ENCODE measurements at regions not wholly inside any gene's neighbourhood (a gene's known extent, or its start where the extent isn't known, plus 50 kb on each side); places are given as distances from the start of the nearest gene placed in this dataset.

GRCh38 chr1:213397638-213398037 is 346.6 kb downstream of the RPS6KC1 start (continued):
- TF ChIP-seq, protein P1, sequence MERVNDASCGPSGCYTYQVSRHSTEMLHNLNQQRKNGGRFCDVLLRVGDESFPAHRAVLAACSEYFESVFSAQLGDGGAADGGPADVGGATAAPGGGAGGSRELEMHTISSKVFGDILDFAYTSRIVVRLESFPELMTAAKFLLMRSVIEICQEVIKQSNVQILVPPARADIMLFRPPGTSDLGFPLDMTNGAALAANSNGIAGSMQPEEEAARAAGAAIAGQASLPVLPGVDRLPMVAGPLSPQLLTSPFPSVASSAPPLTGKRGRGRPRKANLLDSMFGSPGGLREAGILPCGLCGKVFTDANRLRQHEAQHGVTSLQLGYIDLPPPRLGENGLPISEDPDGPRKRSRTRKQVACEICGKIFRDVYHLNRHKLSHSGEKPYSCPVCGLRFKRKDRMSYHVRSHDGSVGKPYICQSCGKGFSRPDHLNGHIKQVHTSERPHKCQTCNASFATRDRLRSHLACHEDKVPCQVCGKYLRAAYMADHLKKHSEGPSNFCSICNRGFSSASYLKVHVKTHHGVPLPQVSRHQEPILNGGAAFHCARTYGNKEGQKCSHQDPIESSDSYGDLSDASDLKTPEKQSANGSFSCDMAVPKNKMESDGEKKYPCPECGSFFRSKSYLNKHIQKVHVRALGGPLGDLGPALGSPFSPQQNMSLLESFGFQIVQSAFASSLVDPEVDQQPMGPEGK (CRISPR knock-in tag; IDR thresholded peaks at IDR 0.05; ENCODE audit: borderline replicate concordance) = no peak
- TF ChIP-seq SNAI2 (CRISPR knock-in tag; IDR thresholded peaks at IDR 0.05) (no peak), TOX (CRISPR knock-in tag; IDR thresholded peaks at IDR 0.05; ENCODE audit: borderline replicate concordance) (no peak), CSDC2 (CRISPR knock-in tag; IDR thresholded peaks at IDR 0.05) (no peak)

GRCh38 chr1:213399695-213400094 is 348.7 kb downstream of the RPS6KC1 start:
- no peak for ATAC-seq
- TF ChIP-seq POU6F1 (CRISPR knock-in tag; IDR thresholded peaks at IDR 0.05; ENCODE audit: borderline replicate concordance, low read depth) (no peak), ZFP30 (CRISPR knock-in tag; IDR thresholded peaks at IDR 0.05) (no peak), ZNF8 (CRISPR knock-in tag; IDR thresholded peaks at IDR 0.05) (no peak)

DNA sequence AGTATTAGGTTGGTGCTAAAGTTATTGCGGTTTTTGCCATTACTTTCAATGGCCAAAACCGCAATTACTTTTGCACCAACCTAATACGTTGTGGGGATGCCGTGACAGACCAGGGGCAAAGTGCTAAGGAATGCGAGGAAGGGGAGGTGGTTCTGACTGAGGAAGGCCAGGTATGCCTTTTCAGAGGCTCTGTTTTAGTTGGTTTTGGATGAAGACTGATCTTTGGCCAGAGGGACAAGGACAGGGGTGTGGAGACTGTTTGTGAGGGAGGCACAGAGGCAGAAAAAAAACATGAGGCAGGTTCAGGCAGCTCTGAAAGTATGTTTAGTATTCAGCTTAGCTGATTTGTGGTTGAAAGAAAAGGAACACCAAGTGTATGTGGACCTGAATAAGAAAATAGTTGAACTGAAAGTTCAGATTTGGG is 358.2 kb downstream of the RPS6KC1 start:
- TF ChIP-seq ZC3H10 (CRISPR knock-in tag; IDR thresholded peaks at IDR 0.05) = no peak
- no peak for ATAC-seq

DNA sequence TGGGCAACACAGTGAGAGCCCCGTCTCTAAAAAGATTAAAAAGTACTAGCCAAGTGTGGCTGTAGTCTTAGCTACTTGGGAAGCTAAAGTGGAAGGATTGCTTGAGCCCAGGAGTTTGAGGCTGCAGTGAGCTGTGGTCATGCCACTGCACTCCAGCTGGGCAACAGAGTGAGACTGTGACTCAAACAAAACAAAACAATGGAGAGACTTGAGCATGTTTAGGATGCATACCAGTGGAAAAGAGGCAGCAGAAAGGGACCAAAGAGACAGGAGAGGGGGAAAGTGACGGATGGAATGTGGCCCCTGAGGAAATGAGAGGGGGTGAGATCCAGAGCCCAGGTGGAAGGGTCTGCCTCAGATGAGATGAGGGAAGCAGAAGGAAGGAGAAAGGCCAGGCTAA is 358.9 kb downstream of the RPS6KC1 start:
- ATAC-seq = no peak
- TF ChIP-seq BACH2 (CRISPR knock-in tag; IDR thresholded peaks at IDR 0.05; ENCODE audit: borderline replicate concordance) (no peak), CSRNP3 (CRISPR knock-in tag; IDR thresholded peaks at IDR 0.05) (no peak), ZNF8 (CRISPR knock-in tag; IDR thresholded peaks at IDR 0.05) (no peak), CSDC2 (CRISPR knock-in tag; IDR thresholded peaks at IDR 0.05) (no peak), ISL1 (CRISPR knock-in tag; IDR thresholded peaks at IDR 0.05) (no peak)

- ATAC-seq = no peak
Observed at GRCh38 chr1:213414346-213414745, 363.3 kb downstream of the RPS6KC1 start.

GRCh38 chr1:213414911-213415310 is 363.9 kb downstream of the RPS6KC1 start:
- ATAC-seq = no peak
- no peak for TF ChIP-seq ARNTL (CRISPR knock-in tag; IDR thresholded peaks at IDR 0.05; ENCODE audit: borderline replicate concordance, low read depth)
- TF ChIP-seq SNAI2 (CRISPR knock-in tag; IDR thresholded peaks at IDR 0.05) = no peak
- TF ChIP-seq ISL1 (CRISPR knock-in tag; IDR thresholded peaks at IDR 0.05) = no peak
- TF ChIP-seq RARB (CRISPR knock-in tag; IDR thresholded peaks at IDR 0.05) = no peak
- no peak for TF ChIP-seq ZFP3 (CRISPR knock-in tag; IDR thresholded peaks at IDR 0.05)
- no peak for TF ChIP-seq PPARA (CRISPR knock-in tag; IDR thresholded peaks at IDR 0.05; ENCODE audit: borderline replicate concordance)
- no peak for TF ChIP-seq TCF4 (CRISPR knock-in tag; IDR thresholded peaks at IDR 0.05; ENCODE audit: borderline replicate concordance)
- no peak for TF ChIP-seq ZC3H10 (CRISPR knock-in tag; IDR thresholded peaks at IDR 0.05)
- TF ChIP-seq, protein P1 (CRISPR knock-in tag; IDR thresholded peaks at IDR 0.05; ENCODE audit: borderline replicate concordance) = no peak

More at GRCh38 chr1:213414346-213414745, 363.3 kb downstream of the RPS6KC1 start:
- TF ChIP-seq TSHZ2 (CRISPR knock-in tag; IDR thresholded peaks at IDR 0.05) = no peak
- no peak for TF ChIP-seq ZFP30 (CRISPR knock-in tag; IDR thresholded peaks at IDR 0.05)
- no peak for TF ChIP-seq ZNF565 (CRISPR knock-in tag; conservative IDR thresholded peaks at IDR 0.05; ENCODE audit: low read depth)
- TF ChIP-seq SNAI2 (CRISPR knock-in tag; IDR thresholded peaks at IDR 0.05) = no peak
- TF ChIP-seq RARB (CRISPR knock-in tag; IDR thresholded peaks at IDR 0.05) = no peak
- TF ChIP-seq ISL1 (CRISPR knock-in tag; IDR thresholded peaks at IDR 0.05) = no peak
- TF ChIP-seq PPARA (CRISPR knock-in tag; IDR thresholded peaks at IDR 0.05; ENCODE audit: borderline replicate concordance) = no peak
- no peak for TF ChIP-seq GLIS3 (CRISPR knock-in tag; IDR thresholded peaks at IDR 0.05)

Measured in SK-N-SH treated with all-trans-retinoic acid at 6 μM for 48 hours (cell line).